ENCODE measurements at regions not wholly inside any gene's neighbourhood (a gene's known extent, or its start where the extent isn't known, plus 50 kb on each side); places are given as distances from the start of the nearest gene placed in this dataset.

DNA sequence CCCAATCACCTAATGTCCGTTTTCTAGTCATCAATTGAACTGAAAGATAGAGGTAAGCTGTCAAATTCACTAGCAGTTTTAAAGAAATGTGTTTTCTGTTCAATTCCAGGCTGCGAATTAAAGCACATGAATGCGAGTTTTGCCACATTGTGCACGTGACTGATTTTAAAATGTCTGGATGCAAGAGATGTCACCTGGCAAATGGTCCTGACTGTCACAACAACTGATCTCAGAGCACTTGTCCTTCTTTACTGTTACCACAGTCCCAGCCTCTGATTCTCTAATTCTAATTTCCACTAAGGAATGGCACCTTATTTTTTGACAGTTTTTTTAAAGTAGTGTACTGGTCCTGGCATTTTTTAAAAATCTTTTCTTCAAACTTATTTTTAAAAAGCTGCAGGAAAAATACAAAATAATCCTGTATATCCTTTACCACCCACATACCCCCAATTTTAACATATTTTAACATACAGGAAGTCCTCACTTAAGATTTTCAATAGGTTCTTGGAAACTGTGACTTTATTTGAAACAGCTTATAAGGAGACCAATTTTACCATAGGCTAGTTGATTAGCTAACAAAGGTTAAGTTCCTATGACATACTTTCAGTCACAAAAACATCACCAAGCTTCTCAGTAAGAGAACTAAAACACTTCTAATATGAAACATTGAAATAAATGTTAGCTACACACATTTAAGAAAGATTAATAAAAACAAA lies 1364.3 kb downstream of the EFNA5 start:
- TF ChIP-seq, protein P1, sequence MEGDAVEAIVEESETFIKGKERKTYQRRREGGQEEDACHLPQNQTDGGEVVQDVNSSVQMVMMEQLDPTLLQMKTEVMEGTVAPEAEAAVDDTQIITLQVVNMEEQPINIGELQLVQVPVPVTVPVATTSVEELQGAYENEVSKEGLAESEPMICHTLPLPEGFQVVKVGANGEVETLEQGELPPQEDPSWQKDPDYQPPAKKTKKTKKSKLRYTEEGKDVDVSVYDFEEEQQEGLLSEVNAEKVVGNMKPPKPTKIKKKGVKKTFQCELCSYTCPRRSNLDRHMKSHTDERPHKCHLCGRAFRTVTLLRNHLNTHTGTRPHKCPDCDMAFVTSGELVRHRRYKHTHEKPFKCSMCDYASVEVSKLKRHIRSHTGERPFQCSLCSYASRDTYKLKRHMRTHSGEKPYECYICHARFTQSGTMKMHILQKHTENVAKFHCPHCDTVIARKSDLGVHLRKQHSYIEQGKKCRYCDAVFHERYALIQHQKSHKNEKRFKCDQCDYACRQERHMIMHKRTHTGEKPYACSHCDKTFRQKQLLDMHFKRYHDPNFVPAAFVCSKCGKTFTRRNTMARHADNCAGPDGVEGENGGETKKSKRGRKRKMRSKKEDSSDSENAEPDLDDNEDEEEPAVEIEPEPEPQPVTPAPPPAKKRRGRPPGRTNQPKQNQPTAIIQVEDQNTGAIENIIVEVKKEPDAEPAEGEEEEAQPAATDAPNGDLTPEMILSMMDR (IDR thresholded peaks at IDR 0.05; ENCODE audit: low read depth, low read length, missing control alignments): no peak

GRCh38 chr5:106303911-106304310 lies 1366.8 kb downstream of the EFNA5 start:
- TF ChIP-seq, protein P1 (IDR thresholded peaks at IDR 0.05; ENCODE audit: low read depth, low read length, missing control alignments): no peak
- peak; percentile 26 for DNase-seq (ENCODE audit: low read depth)
- no peak overlapping the region for H3K4me3 ChIP-seq (ENCODE audit: low read depth, low read length)
- in situ Hi-C loops (cut with HindIII; ENCODE audit: low sequenced_read_pairs): no loop called here

More for the DNA sequence above, 1364.3 kb downstream of the EFNA5 start:
- no peak overlapping the region for H3K4me3 ChIP-seq (ENCODE audit: low read depth, low read length)
- DNase-seq (ENCODE audit: low read depth): no peak
- in situ Hi-C loops (cut with HindIII; ENCODE audit: low sequenced_read_pairs): no loop called here

GRCh38 chr5:106292654-106293053 lies 1378.1 kb downstream of the EFNA5 start:
- H3K4me3 ChIP-seq (ENCODE audit: low read depth, low read length): no peak overlapping the region
- no peak for DNase-seq (ENCODE audit: low read depth)
- in situ Hi-C loops (cut with HindIII; ENCODE audit: low sequenced_read_pairs): no loop called here
- TF ChIP-seq, protein P1 (IDR thresholded peaks at IDR 0.05; ENCODE audit: low read depth, low read length, missing control alignments): no peak

DNA sequence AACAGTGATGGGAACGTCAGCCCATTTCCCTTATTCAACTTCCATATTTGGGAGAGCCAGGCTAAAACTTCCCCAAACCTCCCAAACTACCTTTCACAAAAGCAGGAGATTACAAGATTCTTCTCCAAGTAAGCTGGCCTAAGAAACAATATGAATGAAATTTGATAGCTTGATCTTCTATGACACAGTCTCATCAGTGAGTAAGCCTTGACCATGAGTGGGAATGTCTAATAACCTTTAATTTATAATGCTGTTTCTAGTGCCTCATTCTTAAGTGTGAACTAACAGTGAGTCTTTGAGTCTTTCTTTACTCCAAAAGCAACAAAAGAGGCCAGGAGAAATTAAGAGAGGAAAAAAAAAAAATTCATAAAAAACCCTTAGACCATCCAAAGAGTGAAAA lies 1379.9 kb downstream of the EFNA5 start:
- H3K4me3 ChIP-seq (ENCODE audit: low read depth, low read length): no peak overlapping the region
- no peak for DNase-seq (ENCODE audit: low read depth)
- TF ChIP-seq, protein P1 (IDR thresholded peaks at IDR 0.05; ENCODE audit: low read depth, low read length, missing control alignments): no peak
- in situ Hi-C loops (cut with HindIII; ENCODE audit: low sequenced_read_pairs): no loop called here

GRCh38 chr5:106288979-106289378 lies 1381.8 kb downstream of the EFNA5 start:
- DNase-seq (ENCODE audit: low read depth): no peak
- TF ChIP-seq, protein P1 (IDR thresholded peaks at IDR 0.05; ENCODE audit: low read depth, low read length, missing control alignments): no peak
- in situ Hi-C loops (cut with HindIII; ENCODE audit: low sequenced_read_pairs): no loop called here
- H3K4me3 ChIP-seq (ENCODE audit: low read depth, low read length): no peak overlapping the region

- TF ChIP-seq, protein P1 (IDR thresholded peaks at IDR 0.05; ENCODE audit: low read depth, low read length, missing control alignments): no peak
- no peak for DNase-seq (ENCODE audit: low read depth)
- in situ Hi-C loops (cut with HindIII; ENCODE audit: low sequenced_read_pairs): no loop called here
- H3K4me3 ChIP-seq (ENCODE audit: low read depth, low read length): no peak overlapping the region
Observed at GRCh38 chr5:106277540-106278096, 1393.1 kb downstream of the EFNA5 start.
